ENCODE measurements at regions not wholly inside any gene's neighbourhood (a gene's known extent, or its start where the extent isn't known, plus 50 kb on each side); places are given as distances from the start of the nearest gene placed in this dataset.

DNA sequence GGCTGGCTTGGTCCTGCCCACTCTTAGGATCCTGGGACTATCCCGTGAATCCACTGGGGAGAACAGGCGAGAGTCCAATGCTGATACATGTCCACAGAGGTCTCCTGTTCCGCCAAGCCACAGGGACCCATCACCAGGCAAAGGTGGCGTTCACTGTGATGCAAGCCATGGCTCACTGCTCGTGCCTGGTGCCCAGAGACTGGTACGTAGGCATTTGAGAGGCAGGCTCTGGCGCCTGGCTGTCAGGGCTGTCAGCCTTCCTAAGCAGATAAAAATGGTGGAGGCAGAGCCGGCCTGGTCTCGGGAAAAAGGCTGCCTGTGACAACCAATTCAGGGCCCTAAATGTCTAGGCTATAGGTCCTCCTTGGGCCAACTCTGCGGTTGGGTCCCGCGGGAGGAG lies 2329.0 kb downstream of the TP53TG3F start:
- no peak for TF ChIP-seq POLR2A (IDR thresholded peaks at IDR 0.05)
- TF ChIP-seq, protein P1, sequence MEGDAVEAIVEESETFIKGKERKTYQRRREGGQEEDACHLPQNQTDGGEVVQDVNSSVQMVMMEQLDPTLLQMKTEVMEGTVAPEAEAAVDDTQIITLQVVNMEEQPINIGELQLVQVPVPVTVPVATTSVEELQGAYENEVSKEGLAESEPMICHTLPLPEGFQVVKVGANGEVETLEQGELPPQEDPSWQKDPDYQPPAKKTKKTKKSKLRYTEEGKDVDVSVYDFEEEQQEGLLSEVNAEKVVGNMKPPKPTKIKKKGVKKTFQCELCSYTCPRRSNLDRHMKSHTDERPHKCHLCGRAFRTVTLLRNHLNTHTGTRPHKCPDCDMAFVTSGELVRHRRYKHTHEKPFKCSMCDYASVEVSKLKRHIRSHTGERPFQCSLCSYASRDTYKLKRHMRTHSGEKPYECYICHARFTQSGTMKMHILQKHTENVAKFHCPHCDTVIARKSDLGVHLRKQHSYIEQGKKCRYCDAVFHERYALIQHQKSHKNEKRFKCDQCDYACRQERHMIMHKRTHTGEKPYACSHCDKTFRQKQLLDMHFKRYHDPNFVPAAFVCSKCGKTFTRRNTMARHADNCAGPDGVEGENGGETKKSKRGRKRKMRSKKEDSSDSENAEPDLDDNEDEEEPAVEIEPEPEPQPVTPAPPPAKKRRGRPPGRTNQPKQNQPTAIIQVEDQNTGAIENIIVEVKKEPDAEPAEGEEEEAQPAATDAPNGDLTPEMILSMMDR (IDR thresholded peaks at IDR 0.05), result no peak
- TF ChIP-seq POLR2AphosphoS5 (IDR thresholded peaks at IDR 0.05), result no peak

Data from prostate gland (tissue), 2 donors.